ENCODE measurements at regions not wholly inside any gene's neighbourhood (a gene's known extent, or its start where the extent isn't known, plus 50 kb on each side); places are given as distances from the start of the nearest gene placed in this dataset.
"Not testable (repeated sequence)": the region's sequence is repeated elsewhere in the genome, so short reads cannot be mapped to it uniquely, and the experiment has no call there.

DNA sequence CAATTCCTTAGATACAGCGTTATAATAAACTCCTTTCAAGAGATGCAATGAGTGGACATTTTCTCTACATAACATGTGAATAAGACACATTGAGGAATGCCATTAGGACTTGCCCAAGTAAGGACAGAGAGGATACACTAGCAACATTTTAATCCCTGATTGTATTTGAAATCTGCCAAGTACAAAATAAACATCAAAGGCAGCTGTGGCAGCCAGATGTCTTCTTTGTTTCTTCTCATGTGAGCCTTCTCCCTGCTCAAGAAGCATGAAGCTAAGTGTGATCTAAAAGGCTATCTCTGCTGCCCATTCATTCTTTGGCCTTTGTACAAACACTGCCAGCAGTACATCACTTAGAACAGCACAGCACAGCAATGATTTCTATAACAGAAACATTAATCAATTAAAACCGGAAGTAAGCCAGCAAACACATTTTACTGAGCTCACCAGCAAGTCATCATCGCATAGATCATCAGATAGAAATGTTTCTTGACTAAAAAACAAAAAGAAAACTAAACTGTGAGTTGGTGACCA, 364.0 kb downstream of the CNTN6 start:
- ATAC-seq: no peak
- Histone ChIP-seq H3K4me3 (no peak overlapping the region), H3K27me3 (no peaks in the 10 kb centered on the region), H3K4me1 (no peaks in the 10 kb centered on the region), H3K27ac (no peak overlapping the region), H3K9me3 (no peaks in the 10 kb centered on the region), H3K36me3 (no peaks in the 10 kb centered on the region)
- TF ChIP-seq EP300 (IDR thresholded peaks at IDR 0.05) (no peak), POLR2AphosphoS5 (IDR thresholded peaks at IDR 0.05) (no peak), POLR2A (IDR thresholded peaks at IDR 0.05) (no peak)
- TF ChIP-seq, protein P1, sequence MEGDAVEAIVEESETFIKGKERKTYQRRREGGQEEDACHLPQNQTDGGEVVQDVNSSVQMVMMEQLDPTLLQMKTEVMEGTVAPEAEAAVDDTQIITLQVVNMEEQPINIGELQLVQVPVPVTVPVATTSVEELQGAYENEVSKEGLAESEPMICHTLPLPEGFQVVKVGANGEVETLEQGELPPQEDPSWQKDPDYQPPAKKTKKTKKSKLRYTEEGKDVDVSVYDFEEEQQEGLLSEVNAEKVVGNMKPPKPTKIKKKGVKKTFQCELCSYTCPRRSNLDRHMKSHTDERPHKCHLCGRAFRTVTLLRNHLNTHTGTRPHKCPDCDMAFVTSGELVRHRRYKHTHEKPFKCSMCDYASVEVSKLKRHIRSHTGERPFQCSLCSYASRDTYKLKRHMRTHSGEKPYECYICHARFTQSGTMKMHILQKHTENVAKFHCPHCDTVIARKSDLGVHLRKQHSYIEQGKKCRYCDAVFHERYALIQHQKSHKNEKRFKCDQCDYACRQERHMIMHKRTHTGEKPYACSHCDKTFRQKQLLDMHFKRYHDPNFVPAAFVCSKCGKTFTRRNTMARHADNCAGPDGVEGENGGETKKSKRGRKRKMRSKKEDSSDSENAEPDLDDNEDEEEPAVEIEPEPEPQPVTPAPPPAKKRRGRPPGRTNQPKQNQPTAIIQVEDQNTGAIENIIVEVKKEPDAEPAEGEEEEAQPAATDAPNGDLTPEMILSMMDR (IDR thresholded peaks at IDR 0.05): no peak
- WGBS, 2 donors (ENCODE audit: low coverage in 1 of 2): 7 to 23% methylated on average over 1 to 3 of the region's 3 CpGs

DNA sequence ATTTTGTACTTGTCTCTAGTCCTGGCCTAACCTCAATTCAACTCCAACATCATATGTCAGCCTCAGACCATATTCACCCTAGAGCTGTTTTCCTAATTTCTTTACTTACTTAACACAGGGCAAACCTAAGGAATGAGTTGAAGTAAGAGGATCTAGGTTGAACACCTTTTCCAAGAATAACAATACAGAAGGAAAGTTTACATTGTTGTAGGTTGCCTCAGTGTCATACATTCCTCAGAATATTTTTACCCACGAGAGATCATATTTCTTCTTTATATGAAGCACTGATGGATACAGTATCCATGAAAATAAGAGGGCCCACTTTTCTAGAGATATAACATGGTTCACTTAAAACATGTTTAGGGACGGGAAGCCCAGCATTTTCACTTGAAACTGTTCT, 369.5 kb downstream of the CNTN6 start:
- Histone ChIP-seq H3K9me3 (no peaks in the 10 kb centered on the region), H3K36me3 (no peaks in the 10 kb centered on the region), H3K27me3 (no peaks in the 10 kb centered on the region), H3K4me1 (no peaks in the 10 kb centered on the region), H3K27ac (no peak overlapping the region), H3K4me3 (no peak overlapping the region)
- WGBS, 2 donors (ENCODE audit: low coverage in 1 of 2): 59 to 73% methylated on average over 2 of the region's 2 CpGs
- no peak for TF ChIP-seq POLR2A (IDR thresholded peaks at IDR 0.05)
- TF ChIP-seq POLR2AphosphoS5 (IDR thresholded peaks at IDR 0.05): no peak
- no peak for TF ChIP-seq EP300 (IDR thresholded peaks at IDR 0.05)
- TF ChIP-seq, protein P1 (IDR thresholded peaks at IDR 0.05): no peak
- ATAC-seq: no peak

DNA sequence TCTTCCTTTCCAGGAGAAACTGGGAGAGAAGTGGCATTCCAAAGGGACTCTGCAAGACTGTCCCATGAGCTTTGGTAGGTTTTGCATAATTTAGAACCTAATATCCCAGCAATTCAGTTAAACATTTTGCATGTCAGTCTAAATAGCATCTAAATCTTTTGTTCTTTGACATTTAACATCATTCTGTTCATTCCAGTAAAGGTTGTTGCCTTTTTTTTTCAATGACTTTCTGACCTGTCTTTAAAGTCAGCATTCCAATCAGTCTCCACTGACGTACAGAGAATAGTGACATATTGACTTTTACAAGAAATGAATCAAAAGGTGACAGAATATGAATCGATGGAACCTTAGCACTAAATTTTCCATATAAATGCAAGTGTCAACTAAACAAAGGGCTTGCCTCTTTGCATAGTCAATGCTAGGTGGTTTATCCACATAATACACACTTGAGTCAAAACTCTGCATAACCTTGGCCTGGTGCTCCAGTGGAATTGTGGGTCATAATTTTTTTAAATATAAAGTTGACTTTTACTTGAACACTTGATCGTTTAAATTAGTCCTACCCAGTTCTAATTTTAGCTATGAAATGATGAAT, 370.1 kb downstream of the CNTN6 start:
- no peaks in the 10 kb centered on the region for H3K36me3 ChIP-seq

DNA sequence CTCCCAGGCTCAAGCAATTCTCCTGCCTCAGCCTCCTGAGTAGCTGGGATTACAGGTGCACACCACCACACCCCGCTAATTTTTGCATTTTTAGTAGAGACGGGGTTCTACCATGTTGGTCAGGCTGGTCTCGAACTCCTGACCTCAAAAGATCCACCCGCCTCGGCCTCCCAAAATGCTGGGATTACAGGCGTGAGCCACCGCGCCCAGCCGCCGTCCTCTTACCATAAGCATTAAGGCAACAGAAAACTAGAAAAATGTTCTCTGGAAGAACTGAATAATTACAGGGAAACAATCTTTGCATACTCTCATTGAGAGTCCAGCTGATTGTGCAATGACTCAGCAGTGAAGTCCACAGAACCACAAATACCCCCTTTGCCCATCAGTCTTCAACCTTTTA, 372.3 kb downstream of the CNTN6 start:
- not testable (repeated sequence) for H3K27ac ChIP-seq

More for the DNA sequence above, 370.1 kb downstream of the CNTN6 start:
- ATAC-seq: no peak
- Histone ChIP-seq H3K27me3 (no peaks in the 10 kb centered on the region), H3K9me3 (no peaks in the 10 kb centered on the region), H3K27ac (no peak overlapping the region), H3K4me3 (no peak overlapping the region), H3K4me1 (no peaks in the 10 kb centered on the region)
- TF ChIP-seq POLR2AphosphoS5 (IDR thresholded peaks at IDR 0.05) (no peak), POLR2A (IDR thresholded peaks at IDR 0.05) (no peak), EP300 (IDR thresholded peaks at IDR 0.05) (no peak)
- TF ChIP-seq, protein P1 (IDR thresholded peaks at IDR 0.05): no peak
- 49 to 78% methylated on average over 2 to 3 of the region's 3 CpGs for WGBS, 2 donors (ENCODE audit: low coverage in 1 of 2)

DNA sequence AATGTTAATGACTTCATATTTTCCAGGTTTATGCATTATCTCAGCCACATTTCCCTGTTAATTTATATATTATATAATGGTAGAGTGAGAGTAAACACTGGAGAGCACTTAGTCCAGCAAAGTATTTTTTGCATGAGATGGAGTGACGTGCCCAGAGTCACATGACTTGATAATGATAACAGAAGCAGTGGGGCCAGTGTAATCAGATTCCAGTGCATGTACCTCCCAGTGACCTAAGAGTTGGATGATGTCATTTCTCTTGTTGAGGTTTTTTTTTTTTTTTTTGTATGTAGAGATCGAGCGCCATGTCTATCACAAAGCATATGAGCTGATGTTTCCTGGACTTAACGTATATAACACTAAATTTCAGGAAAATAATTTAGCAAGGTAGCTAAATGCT, 375.3 kb downstream of the CNTN6 start:
- no peak for TF ChIP-seq POLR2AphosphoS5 (IDR thresholded peaks at IDR 0.05)
- no peak for TF ChIP-seq POLR2A (IDR thresholded peaks at IDR 0.05)
- TF ChIP-seq, protein P1 (IDR thresholded peaks at IDR 0.05): no peak
- no peak for TF ChIP-seq EP300 (IDR thresholded peaks at IDR 0.05)
- H3K27ac ChIP-seq: no peak overlapping the region
- no peak for ATAC-seq
- no peaks in the 10 kb centered on the region for H3K36me3 ChIP-seq
- no peaks in the 10 kb centered on the region for H3K4me1 ChIP-seq
- no peaks in the 10 kb centered on the region for H3K9me3 ChIP-seq
- WGBS, 2 donors (ENCODE audit: low coverage in 1 of 2): 53 to 74% methylated on average over 4 of the region's 4 CpGs
- H3K27me3 ChIP-seq: no peaks in the 10 kb centered on the region
- H3K4me3 ChIP-seq: no peak overlapping the region

More for the DNA sequence above, 372.3 kb downstream of the CNTN6 start:
- not testable (repeated sequence) for H3K9me3 ChIP-seq, ATAC-seq, H3K4me3 ChIP-seq, H3K27me3 ChIP-seq, H3K4me1 ChIP-seq, H3K36me3 ChIP-seq
- WGBS, 2 donors (ENCODE audit: low coverage in 1 of 2): 80% methylated on average over 6 of the region's 10 CpGs; no CpG with 5 or more reads in 1 of the 2 donors

Data from gastroesophageal sphincter (tissue), 4 donors.